Kidney epithelial cell (primary cell): ENCODE measurements at regions not wholly inside any gene's neighbourhood (a gene's known extent, or its start where the extent isn't known, plus 50 kb on each side); places are given as distances from the start of the nearest gene placed in this dataset.

ENCODE experiments used
- DNase-seq: peaks from one replicate; pipeline ENCODE4 v3.0.0-alpha.2; 2010; ENCODE audit warnings: low read depth
- H3K27me3 ChIP-seq: 2 replicates; pipeline ENCODE4 v1.6.0; 2011; ENCODE audit warnings: low read length; ENCODE audit not compliant: control insufficient read depth, insufficient read depth
- H3K36me3 ChIP-seq: 2 replicates; pipeline ENCODE4 v1.5.1; 2011; ENCODE audit warnings: low read length; ENCODE audit not compliant: control insufficient read depth, insufficient read depth
- H3K4me3 ChIP-seq: 2 replicates; pipeline ENCODE4 v1.5.1; 2011; ENCODE audit warnings: low read depth, mild to moderate bottlenecking, control low read depth, low read length
- TF ChIP-seq, protein P1 (sequence below): IDR thresholded peaks from 2 replicates; pipeline ENCODE4 v1.5.1; 2011; ENCODE audit warnings: mild to moderate bottlenecking, moderate library complexity, low read length, control low read depth, inconsistent platforms; ENCODE audit not compliant: insufficient read depth, poor library complexity, severe bottlenecking

DNA sequence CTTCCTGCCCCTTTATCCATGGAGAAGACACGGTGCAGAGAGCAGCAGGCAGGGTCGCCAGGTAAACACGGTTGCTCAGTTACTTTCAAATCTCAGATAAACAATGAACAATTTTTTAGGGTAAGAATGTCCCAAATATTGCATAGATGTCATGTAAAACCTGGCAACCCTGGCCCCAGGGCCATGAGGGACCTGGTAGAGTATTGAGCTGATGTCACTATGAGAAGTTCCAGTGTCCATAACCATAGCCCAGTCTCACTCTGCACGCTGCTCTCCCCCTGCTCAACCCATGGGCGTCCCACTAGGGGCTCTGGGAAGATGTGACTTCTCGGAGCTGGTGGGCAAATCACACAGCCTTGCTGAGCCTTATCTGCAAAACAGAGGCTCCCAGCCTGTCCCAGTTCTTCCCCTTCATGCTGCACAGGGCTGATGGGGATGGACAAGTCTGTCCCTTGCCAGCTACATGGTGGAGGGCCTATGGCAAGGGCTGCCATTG, 71.3 kb upstream of the TOP1 start:
- TF ChIP-seq, protein P1, sequence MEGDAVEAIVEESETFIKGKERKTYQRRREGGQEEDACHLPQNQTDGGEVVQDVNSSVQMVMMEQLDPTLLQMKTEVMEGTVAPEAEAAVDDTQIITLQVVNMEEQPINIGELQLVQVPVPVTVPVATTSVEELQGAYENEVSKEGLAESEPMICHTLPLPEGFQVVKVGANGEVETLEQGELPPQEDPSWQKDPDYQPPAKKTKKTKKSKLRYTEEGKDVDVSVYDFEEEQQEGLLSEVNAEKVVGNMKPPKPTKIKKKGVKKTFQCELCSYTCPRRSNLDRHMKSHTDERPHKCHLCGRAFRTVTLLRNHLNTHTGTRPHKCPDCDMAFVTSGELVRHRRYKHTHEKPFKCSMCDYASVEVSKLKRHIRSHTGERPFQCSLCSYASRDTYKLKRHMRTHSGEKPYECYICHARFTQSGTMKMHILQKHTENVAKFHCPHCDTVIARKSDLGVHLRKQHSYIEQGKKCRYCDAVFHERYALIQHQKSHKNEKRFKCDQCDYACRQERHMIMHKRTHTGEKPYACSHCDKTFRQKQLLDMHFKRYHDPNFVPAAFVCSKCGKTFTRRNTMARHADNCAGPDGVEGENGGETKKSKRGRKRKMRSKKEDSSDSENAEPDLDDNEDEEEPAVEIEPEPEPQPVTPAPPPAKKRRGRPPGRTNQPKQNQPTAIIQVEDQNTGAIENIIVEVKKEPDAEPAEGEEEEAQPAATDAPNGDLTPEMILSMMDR = no peak
- H3K36me3 ChIP-seq = no peaks in the 10 kb centered on the region
- DNase-seq = no peak
- no peak overlapping the region for H3K4me3 ChIP-seq
- H3K27me3 ChIP-seq = peaks cover 11% of the 10 kb centered on the region

DNA sequence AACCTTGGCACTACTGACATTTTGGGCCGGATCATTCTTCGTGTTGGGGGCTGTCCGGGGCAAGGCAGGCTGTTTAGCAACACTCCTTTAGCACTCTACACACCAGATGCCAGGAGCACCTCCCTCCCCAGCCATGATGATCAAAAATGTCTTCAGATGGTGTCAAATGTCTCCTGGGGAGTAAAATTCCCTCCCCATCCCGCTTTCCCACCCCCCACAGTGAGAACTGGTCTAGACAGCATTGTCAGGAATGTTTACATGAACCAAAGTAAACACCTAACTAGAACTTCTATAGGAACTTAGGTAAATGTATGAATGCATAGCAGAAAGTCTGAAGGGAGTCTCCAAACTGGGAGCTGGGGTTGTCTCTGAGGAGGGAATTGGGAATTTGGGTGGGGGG, 70.0 kb upstream of the TOP1 start:
- Histone ChIP-seq H3K4me3 (no peak overlapping the region), H3K27me3 (peaks cover 9% of the 10 kb centered on the region), H3K36me3 (no peaks in the 10 kb centered on the region)
- TF ChIP-seq, protein P1 = no peak
- no peak for DNase-seq

DNA sequence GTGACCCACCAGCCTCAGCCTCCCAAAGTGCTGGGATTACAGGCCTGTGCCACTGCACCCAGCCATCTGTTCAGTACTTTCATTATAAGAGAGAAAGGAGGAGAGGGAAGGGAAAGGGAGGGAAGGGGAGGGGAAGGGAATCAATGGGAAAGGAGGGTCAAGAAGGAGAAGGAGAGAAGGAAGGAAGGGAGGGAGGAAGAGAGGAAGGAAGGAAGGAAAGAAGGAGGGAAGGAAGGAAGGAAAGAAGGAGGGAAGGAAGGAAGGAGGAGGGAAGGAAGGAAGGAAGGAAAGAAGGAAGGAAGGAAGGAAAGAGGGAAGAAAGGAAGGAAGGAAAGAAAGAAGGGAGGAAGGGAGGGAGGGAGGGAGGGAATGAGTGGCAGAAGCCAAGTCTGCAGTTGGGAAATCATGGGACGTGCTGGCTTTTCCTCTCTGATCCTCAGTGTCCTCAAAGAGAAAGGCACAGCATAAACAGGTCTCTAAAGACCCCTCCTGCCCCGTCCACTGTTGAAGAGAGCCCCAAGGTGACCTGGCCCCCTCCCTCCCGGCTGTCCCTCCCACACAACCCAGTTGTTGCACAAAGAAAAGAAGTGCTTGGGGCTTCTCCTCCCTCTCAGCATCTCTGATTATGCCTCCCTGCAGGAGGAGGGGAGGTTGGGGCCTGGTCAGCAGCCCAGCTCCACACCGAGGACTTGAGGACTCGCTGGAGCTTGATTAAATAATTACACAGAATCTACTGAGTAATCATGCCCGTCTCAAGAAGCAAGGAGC, 69.1 kb upstream of the TOP1 start:
- Histone ChIP-seq H3K36me3 (no peaks in the 10 kb centered on the region), H3K4me3 (no peak overlapping the region), H3K27me3 (peaks cover 9% of the 10 kb centered on the region)
- TF ChIP-seq, protein P1 = no peak
- no peak for DNase-seq

DNA sequence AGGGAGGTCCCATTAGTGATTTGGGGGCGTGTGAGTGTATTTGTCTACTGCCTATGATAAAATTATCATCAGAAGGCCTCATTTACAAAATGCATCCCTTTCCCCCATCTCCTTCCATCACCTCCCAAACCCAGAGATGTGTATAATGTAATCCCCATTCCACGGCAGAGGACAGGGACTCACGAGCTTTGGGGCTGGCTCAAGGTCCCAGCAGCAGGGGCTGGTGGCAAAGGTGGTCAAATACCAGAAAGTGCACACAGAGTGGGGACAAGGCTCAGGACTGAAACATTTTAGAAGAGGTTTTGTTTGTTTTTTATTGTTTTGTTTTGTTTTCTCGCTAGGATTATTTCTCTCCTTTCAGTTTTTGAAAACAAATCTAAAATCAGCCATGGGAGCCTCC, 68.5 kb upstream of the TOP1 start:
- Histone ChIP-seq H3K27me3 (peaks cover 9% of the 10 kb centered on the region), H3K4me3 (no peak overlapping the region), H3K36me3 (no peaks in the 10 kb centered on the region)
- TF ChIP-seq, protein P1 = no peak
- DNase-seq = no peak

DNA sequence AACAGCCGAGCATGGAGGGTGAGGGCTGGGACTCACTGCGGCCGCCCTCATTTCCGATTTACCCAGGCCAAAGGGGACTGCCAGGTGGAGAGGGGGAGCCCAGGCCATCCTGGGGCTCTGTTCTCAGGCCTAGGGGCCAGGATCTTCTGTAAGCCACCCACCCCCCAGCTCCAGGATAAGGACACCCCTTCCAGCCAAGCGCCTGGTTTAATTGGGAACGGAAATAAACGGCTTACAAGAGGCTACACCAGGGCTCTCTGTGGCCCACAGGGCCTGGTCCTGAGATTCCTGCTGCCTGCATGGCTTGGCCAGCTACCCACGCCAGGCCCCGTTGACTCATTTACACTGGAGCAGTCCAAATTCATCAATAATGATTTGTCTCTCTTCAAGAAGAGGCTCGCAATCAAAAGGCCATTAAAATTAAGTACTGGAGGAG, 68.1 kb upstream of the TOP1 start:
- TF ChIP-seq, protein P1 = no peak
- DNase-seq = no peak
- H3K27me3 ChIP-seq = peaks cover 9% of the 10 kb centered on the region
- H3K36me3 ChIP-seq = no peaks in the 10 kb centered on the region
- no peak overlapping the region for H3K4me3 ChIP-seq

DNA sequence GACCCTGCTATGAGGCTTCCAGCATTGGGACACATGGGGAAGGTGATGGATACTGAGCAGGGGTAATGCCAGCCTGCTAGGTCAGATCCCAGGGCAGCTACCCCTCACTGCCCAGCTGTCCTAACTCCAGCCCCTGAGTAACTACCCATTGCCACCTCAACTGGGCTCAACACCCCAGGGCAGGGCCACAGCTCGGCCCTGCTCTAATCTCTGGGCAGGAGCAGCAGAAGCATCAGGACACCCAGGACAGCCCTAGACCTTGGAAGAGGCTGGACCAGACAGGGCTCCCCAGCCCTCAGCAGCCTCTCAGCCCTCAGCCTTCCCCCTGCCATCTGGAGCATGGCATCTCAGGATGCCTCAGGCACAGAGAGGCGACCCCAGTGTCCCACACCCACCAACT, 67.4 kb upstream of the TOP1 start:
- Histone ChIP-seq H3K4me3 (no peak overlapping the region), H3K27me3 (peaks cover 9% of the 10 kb centered on the region), H3K36me3 (no peaks in the 10 kb centered on the region)
- TF ChIP-seq, protein P1 = no peak
- DNase-seq = no peak
